ENCODE measurements at regions not wholly inside any gene's neighbourhood (a gene's known extent, or its start where the extent isn't known, plus 50 kb on each side); places are given as distances from the start of the nearest gene placed in this dataset.

DNA sequence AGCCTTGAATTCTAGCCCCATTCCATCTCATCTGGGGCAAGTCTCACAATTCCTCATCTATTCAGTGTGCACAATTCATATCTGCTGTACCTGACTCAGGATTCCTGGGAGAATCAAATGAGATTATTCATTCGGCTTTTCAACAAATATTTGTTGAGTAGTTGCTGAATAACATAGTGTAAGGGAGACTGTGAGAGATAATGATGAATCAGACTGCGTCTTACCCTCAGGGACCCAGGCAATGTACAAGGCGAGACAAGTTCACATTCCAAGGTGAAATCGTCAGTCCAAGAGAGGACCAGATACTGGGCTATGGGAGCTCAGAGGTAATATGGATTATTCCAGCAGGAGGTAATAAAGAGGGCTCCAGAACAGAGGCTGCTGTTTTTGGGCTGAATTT, 67.8 kb upstream of the SMYD2 start:
- TF ChIP-seq, protein P1, sequence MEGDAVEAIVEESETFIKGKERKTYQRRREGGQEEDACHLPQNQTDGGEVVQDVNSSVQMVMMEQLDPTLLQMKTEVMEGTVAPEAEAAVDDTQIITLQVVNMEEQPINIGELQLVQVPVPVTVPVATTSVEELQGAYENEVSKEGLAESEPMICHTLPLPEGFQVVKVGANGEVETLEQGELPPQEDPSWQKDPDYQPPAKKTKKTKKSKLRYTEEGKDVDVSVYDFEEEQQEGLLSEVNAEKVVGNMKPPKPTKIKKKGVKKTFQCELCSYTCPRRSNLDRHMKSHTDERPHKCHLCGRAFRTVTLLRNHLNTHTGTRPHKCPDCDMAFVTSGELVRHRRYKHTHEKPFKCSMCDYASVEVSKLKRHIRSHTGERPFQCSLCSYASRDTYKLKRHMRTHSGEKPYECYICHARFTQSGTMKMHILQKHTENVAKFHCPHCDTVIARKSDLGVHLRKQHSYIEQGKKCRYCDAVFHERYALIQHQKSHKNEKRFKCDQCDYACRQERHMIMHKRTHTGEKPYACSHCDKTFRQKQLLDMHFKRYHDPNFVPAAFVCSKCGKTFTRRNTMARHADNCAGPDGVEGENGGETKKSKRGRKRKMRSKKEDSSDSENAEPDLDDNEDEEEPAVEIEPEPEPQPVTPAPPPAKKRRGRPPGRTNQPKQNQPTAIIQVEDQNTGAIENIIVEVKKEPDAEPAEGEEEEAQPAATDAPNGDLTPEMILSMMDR (conservative IDR thresholded peaks at IDR 0.05; ENCODE audit: low read length) = no peak
- TF ChIP-seq EZH2phosphoT487 (IDR thresholded peaks at IDR 0.05; ENCODE audit: borderline replicate concordance, low read depth, low read length) = no peak

All from OCI-LY7 (cell line).